ENCODE measurements at regions not wholly inside any gene's neighbourhood (a gene's known extent, or its start where the extent isn't known, plus 50 kb on each side); places are given as distances from the start of the nearest gene placed in this dataset.
A peak's percentile ranks its signal among the peaks of the same experiment; 100 is the strongest.

- no peak for TF ChIP-seq CTCF (conservative IDR thresholded peaks at IDR 0.05)
- Mint-ChIP-seq H3K27ac (no peak overlapping the region), H3K36me3 (ENCODE audit: low read depth) (no peaks in the 10 kb centered on the region), H3K4me3 (no peak overlapping the region), H3K9me3 (no peaks in the 10 kb centered on the region), H3K27me3 (ENCODE audit: insufficient read depth) (peaks cover under 1% of the 10 kb centered on the region), H3K4me1 (peaks cover 28% of the 10 kb centered on the region)
- Histone ChIP-seq H3K27ac (ENCODE audit: low read depth, low read length) (no peak overlapping the region), H3K9me3 (ENCODE audit: control insufficient read depth, low read length) (no peaks in the 10 kb centered on the region), H3K36me3 (ENCODE audit: control insufficient read depth, insufficient read depth, low read length) (no peaks in the 10 kb centered on the region), H3K27me3 (ENCODE audit: control insufficient read depth, insufficient read depth, low read length, poor library complexity, severe bottlenecking) (no peaks in the 10 kb centered on the region), H3K4me3 (ENCODE audit: low read length) (no peak overlapping the region), H3K9ac (ENCODE audit: extremely low read depth, low read length, poor library complexity, severe bottlenecking) (no peak overlapping the region), H3K4me1 (ENCODE audit: control insufficient read depth, insufficient read depth, low read length) (peaks cover 4% of the 10 kb centered on the region)
- 17 to 69% methylated on average over 1 to 4 of the region's 5 CpGs for WGBS, 2 experiments (ENCODE audit: insufficient coverage in 1 of 2, insufficient read length in 1 of 2)
- peak; percentile 46 for DNase-seq
Observed at GRCh38 chr3:127419182-127419581, 131.3 kb upstream of the PRR20G start.

- Mint-ChIP-seq H3K27ac (no peak overlapping the region), H3K4me1 (peaks cover 26% of the 10 kb centered on the region), H3K4me3 (no peak overlapping the region), H3K9me3 (no peaks in the 10 kb centered on the region), H3K36me3 (ENCODE audit: low read depth) (no peaks in the 10 kb centered on the region), H3K27me3 (ENCODE audit: insufficient read depth) (peaks cover 2% of the 10 kb centered on the region)
- no peak for TF ChIP-seq CTCF (conservative IDR thresholded peaks at IDR 0.05)
- 77 to 93% methylated on average over 3 to 4 of the region's 4 CpGs for WGBS, 2 experiments (ENCODE audit: insufficient coverage in 1 of 2, insufficient read length in 1 of 2)
- no peaks in the 10 kb centered on the region for H3K9me3 ChIP-seq (ENCODE audit: control insufficient read depth, low read length)
- no peak overlapping the region for H3K4me3 ChIP-seq (ENCODE audit: low read length)
- no peaks in the 10 kb centered on the region for H3K27me3 ChIP-seq (ENCODE audit: control insufficient read depth, insufficient read depth, low read length, poor library complexity, severe bottlenecking)
- H3K27ac ChIP-seq (ENCODE audit: low read depth, low read length) = no peak overlapping the region
- H3K9ac ChIP-seq (ENCODE audit: extremely low read depth, low read length, poor library complexity, severe bottlenecking) = no peak overlapping the region
- H3K36me3 ChIP-seq (ENCODE audit: control insufficient read depth, insufficient read depth, low read length) = no peaks in the 10 kb centered on the region
- DNase-seq = peak; percentile 32
- peaks cover 4% of the 10 kb centered on the region for H3K4me1 ChIP-seq (ENCODE audit: control insufficient read depth, insufficient read depth, low read length)
Observed at GRCh38 chr3:127418560-127419147, 130.8 kb upstream of the PRR20G start.

GRCh38 chr3:127417709-127418559 is 130.1 kb upstream of the PRR20G start:
- peaks cover 4% of the 10 kb centered on the region for H3K4me1 ChIP-seq (ENCODE audit: control insufficient read depth, insufficient read depth, low read length)
- no peak overlapping the region for H3K9ac ChIP-seq (ENCODE audit: extremely low read depth, low read length, poor library complexity, severe bottlenecking)
- Mint-ChIP-seq H3K9me3 (no peaks in the 10 kb centered on the region), H3K36me3 (ENCODE audit: low read depth) (no peaks in the 10 kb centered on the region), H3K4me3 (no peak overlapping the region), H3K27ac (no peak overlapping the region), H3K4me1 (peaks cover 26% of the 10 kb centered on the region), H3K27me3 (ENCODE audit: insufficient read depth) (peaks cover 3% of the 10 kb centered on the region)
- H3K9me3 ChIP-seq (ENCODE audit: control insufficient read depth, low read length) = no peaks in the 10 kb centered on the region
- 85 to 88% methylated on average over 9 to 10 of the region's 10 CpGs for WGBS, 2 experiments (ENCODE audit: insufficient coverage in 1 of 2, insufficient read length in 1 of 2)
- no peak for TF ChIP-seq CTCF (conservative IDR thresholded peaks at IDR 0.05)
- no peaks in the 10 kb centered on the region for H3K36me3 ChIP-seq (ENCODE audit: control insufficient read depth, insufficient read depth, low read length)
- no peaks in the 10 kb centered on the region for H3K27me3 ChIP-seq (ENCODE audit: control insufficient read depth, insufficient read depth, low read length, poor library complexity, severe bottlenecking)
- H3K4me3 ChIP-seq (ENCODE audit: low read length) = no peak overlapping the region
- DNase-seq = peak; percentile 39
- H3K27ac ChIP-seq (ENCODE audit: low read depth, low read length) = no peak overlapping the region
